K562 (cell line): ENCODE measurements at regions not wholly inside any gene's neighbourhood (a gene's known extent, or its start where the extent isn't known, plus 50 kb on each side); places are given as distances from the start of the nearest gene placed in this dataset.

ENCODE experiments used
- ASH1L ChIP-seq: fragments of 450-650 bp; IDR thresholded peaks from 2 replicates; pipeline ENCODE4 v1.6.1; 2018; ENCODE audit warnings: borderline replicate concordance, mild to moderate bottlenecking, low read depth; ENCODE audit not compliant: partially characterized antibody
- CAMTA2 ChIP-seq: fragments of 250-450 bp; sonication (Bioruptor Pico); conservative IDR thresholded peaks from 2 replicates; pipeline ENCODE4 v1.5.1; 2022
- CBX1 ChIP-seq: sonication (generic); IDR thresholded peaks from 2 replicates; pipeline ENCODE4 v1.6.1; 2016; ENCODE audit warnings: antibody characterized with exemption, low read depth, mild to moderate bottlenecking
- CEBPB ChIP-seq: fragments of 450-650 bp; IDR thresholded peaks from 2 replicates; pipeline ENCODE4 v1.6.1; 2016; ENCODE audit warnings: missing genetic modification characterization, missing compliant biosample characterization
- CEBPG ChIP-seq, 3 experiments: fragments of 200-800 bp in 1 of 3; sonication (Bioruptor generic) in 1 of 3; sonication (generic) in 1 of 3; formaldehyde crosslinking in 1 of 3; IDR thresholded peaks in 2 of 3; conservative IDR thresholded peaks in 1 of 3; 2 replicates each; pipeline versions ENCODE4 v1.6.1 to v1.8.0; 2016 to 2022; ENCODE audit warnings: missing compliant biosample characterization in 2 of 3, missing genetic modification characterization in 2 of 3, mild to moderate bottlenecking in 1 of 3, missing genetic modification reagents in 1 of 3
- FOXO4 ChIP-seq: fragments of 450-650 bp; formaldehyde crosslinking; IDR thresholded peaks from 2 replicates; pipeline ENCODE4 v1.4.0; 2020; ENCODE audit warnings: mild to moderate bottlenecking, moderate library complexity
- NFYB ChIP-seq: IDR thresholded peaks from 2 replicates; pipeline ENCODE4 v1.6.1; 2011; ENCODE audit warnings: mild to moderate bottlenecking, moderate library complexity; ENCODE audit not compliant: insufficient read length; ENCODE audit errors: extremely low read depth
- NR2C2 ChIP-seq, 2 experiments: fragments of 200-800 bp in 1 of 2; sonication (Bioruptor generic) in 1 of 2; sonication (generic) in 1 of 2; formaldehyde crosslinking in 1 of 2; IDR thresholded peaks; 2 replicates each; pipeline versions ENCODE4 v1.6.1 to v1.8.0; 2016 to 2022; ENCODE audit warnings: mild to moderate bottlenecking in 1 of 2, missing compliant biosample characterization in 1 of 2, missing genetic modification characterization in 1 of 2, missing genetic modification reagents in 1 of 2
- POLR2AphosphoS5 ChIP-seq: IDR thresholded peaks from 2 replicates; pipeline ENCODE4 v1.6.1; 2011; ENCODE audit warnings: mild to moderate bottlenecking, low read depth, low read length, moderate library complexity; ENCODE audit not compliant: control insufficient read depth, insufficient read depth
- SPI1 ChIP-seq: IDR thresholded peaks from 2 replicates; pipeline ENCODE4 v1.6.1; 2011; ENCODE audit warnings: low read depth, low read length, control low read depth, borderline replicate concordance
- ZBTB1 ChIP-seq: sonication (generic); formaldehyde crosslinking; IDR thresholded peaks from 2 replicates; pipeline ENCODE4 v1.8.1; 2023; ENCODE audit warnings: missing genetic modification reagents, low read depth, mild to moderate bottlenecking, borderline replicate concordance
- ZFP91 ChIP-seq: sonication (generic); formaldehyde crosslinking; IDR thresholded peaks from 2 replicates; pipeline ENCODE4 v1.8.0; 2022; ENCODE audit warnings: mild to moderate bottlenecking, missing genetic modification reagents
- TF ChIP-seq, protein P1 (sequence below): fragments of 250-450 bp; sonication (Bioruptor Pico); IDR thresholded peaks from 2 replicates; pipeline ENCODE4 v1.5.0; 2021
- TF ChIP-seq, protein P2 (sequence below), 3 experiments: IDR thresholded peaks in 2 of 3; conservative IDR thresholded peaks in 1 of 3; 2 replicates each; pipeline ENCODE4 v1.5.1; 2011 to 2012; ENCODE audit warnings: low read length in 3 of 3, mild to moderate bottlenecking in 3 of 3, control low read depth in 2 of 3, improper control_type of control experiment in 1 of 3, inconsistent platforms in 1 of 3, low read depth in 1 of 3, mixed read lengths in 1 of 3, moderate library complexity in 1 of 3; ENCODE audit not compliant: insufficient read depth in 2 of 3

GRCh38 chr22:22185217-22185616 is 59.4 kb upstream of the VPREB1 start:
- TF ChIP-seq CEBPB (tag) = no peak
- no peak for TF ChIP-seq CEBPG (CRISPR knock-in tag; IDR thresholded peaks at IDR 0.05)
- TF ChIP-seq CEBPG (tag; conservative IDR thresholded peaks at IDR 0.05 in 1 of 2, IDR thresholded peaks at IDR 0.05 in 1 of 2) = no peak
- TF ChIP-seq NFYB = no peak
- TF ChIP-seq ZFP91 (CRISPR knock-in tag) = no peak
- TF ChIP-seq, protein P1, sequence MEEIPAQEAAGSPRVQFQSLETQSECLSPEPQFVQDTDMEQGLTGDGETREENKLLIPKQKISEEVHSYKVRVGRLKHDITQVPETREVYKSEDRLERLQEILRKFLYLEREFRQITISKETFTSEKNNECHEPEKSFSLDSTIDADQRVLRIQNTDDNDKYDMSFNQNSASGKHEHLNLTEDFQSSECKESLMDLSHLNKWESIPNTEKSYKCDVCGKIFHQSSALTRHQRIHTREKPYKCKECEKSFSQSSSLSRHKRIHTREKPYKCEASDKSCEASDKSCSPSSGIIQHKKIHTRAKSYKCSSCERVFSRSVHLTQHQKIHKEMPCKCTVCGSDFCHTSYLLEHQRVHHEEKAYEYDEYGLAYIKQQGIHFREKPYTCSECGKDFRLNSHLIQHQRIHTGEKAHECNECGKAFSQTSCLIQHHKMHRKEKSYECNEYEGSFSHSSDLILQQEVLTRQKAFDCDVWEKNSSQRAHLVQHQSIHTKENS (CRISPR knock-in tag) = no peak
- TF ChIP-seq NR2C2 (CRISPR knock-in tag; IDR thresholded peaks at IDR 0.05) = no peak
- no peak for TF ChIP-seq NR2C2 (tag; IDR thresholded peaks at IDR 0.05)
- no peak for TF ChIP-seq ASH1L
- TF ChIP-seq ZBTB1 (CRISPR knock-in tag) = no peak
- TF ChIP-seq FOXO4 (CRISPR knock-in tag) = no peak
- no peak for TF ChIP-seq SPI1
- no peak for TF ChIP-seq POLR2AphosphoS5
- TF ChIP-seq CBX1 = no peak
- no peak for TF ChIP-seq CAMTA2 (CRISPR knock-in tag)
- TF ChIP-seq, protein P2, sequence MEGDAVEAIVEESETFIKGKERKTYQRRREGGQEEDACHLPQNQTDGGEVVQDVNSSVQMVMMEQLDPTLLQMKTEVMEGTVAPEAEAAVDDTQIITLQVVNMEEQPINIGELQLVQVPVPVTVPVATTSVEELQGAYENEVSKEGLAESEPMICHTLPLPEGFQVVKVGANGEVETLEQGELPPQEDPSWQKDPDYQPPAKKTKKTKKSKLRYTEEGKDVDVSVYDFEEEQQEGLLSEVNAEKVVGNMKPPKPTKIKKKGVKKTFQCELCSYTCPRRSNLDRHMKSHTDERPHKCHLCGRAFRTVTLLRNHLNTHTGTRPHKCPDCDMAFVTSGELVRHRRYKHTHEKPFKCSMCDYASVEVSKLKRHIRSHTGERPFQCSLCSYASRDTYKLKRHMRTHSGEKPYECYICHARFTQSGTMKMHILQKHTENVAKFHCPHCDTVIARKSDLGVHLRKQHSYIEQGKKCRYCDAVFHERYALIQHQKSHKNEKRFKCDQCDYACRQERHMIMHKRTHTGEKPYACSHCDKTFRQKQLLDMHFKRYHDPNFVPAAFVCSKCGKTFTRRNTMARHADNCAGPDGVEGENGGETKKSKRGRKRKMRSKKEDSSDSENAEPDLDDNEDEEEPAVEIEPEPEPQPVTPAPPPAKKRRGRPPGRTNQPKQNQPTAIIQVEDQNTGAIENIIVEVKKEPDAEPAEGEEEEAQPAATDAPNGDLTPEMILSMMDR (IDR thresholded peaks at IDR 0.05 in 2 of 3, conservative IDR thresholded peaks at IDR 0.05 in 1 of 3; ENCODE audit: insufficient read depth in 2 of 3, low read depth in 1 of 3, low read length in 3 of 3) = no peak
